Activated CD8-positive, alpha-beta memory T cell treated with anti-CD3 and anti-CD28 coated beads, Interleukin-2, amount 50 U/mL, for 24 hours (primary cell): ENCODE measurements at regions not wholly inside any gene's neighbourhood (a gene's known extent, or its start where the extent isn't known, plus 50 kb on each side); places are given as distances from the start of the nearest gene placed in this dataset.

Source experiments
- DNase-seq: peaks from one replicate; pipeline ENCODE4 v3.0.0-alpha.2; 2020; ENCODE audit errors: extremely low read depth

GRCh38 chr7:144969787-144970186 lies 133.9 kb upstream of the TPK1 start:
- DNase-seq = no peak

DNA sequence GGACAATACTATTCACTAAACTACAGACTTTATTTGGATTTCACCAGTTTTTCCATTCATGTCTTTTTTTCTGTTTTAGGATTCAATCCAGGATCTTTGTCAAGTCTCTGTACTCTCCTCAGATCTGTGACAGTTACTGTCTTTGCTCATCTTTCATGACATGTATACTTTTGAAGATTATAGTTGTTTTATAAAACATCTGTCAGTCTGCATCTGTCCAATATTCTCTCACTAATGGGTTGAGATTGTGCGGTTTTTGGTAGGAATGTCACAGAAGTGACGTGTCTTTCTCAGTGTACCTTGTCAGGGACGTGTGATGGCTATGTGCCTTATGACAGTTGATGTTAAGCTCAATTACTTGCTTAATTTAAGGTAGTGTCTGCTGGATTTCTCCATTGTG lies 124.9 kb upstream of the TPK1 start:
- DNase-seq = no peak

- no peak for DNase-seq
These were observed 122.1 kb upstream of the TPK1 start for GRCh38 chr7:144957998-144958397.

DNA sequence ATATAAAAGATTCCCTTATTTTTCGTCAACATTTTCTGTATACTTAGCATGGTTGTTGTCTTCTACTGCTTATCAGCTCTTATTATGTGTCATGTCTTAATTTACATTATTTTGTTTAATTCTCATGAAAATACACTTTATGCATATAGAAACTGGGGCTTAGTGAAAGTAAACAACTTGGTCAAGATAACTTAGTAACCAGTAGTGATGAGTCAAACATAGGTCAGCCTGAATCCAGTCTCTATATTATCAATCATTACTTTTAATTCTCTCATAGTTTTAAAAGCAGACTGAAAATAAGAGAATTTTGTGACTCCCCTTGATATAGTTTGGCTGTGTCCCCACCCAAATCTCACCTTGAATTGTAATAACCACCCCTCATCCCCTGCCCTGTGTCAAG lies 119.6 kb upstream of the TPK1 start:
- DNase-seq = no peak

- no peak for DNase-seq
These were observed 105.3 kb upstream of the TPK1 start for GRCh38 chr7:144941127-144941526.

DNA sequence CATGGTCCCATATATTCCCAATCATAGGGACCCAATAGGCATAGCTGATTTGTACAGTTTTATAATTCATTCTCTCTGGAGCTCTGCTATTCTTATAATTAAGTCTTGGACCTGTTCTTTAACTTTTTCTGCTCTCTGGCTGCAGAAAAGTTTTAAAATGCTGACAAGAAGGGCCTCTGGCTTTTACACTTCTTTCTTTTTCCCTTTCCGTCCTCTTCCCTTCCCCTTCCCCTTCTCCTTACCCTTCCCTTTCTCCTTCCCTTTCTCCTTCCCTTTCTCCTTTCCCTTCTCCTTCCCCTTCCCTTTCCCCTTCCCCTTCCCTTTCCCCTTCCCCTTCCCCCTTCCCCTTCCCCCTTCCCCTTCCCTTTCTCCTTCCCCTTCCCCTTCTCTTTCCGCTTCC lies 101.3 kb upstream of the TPK1 start:
- DNase-seq = no peak

DNA sequence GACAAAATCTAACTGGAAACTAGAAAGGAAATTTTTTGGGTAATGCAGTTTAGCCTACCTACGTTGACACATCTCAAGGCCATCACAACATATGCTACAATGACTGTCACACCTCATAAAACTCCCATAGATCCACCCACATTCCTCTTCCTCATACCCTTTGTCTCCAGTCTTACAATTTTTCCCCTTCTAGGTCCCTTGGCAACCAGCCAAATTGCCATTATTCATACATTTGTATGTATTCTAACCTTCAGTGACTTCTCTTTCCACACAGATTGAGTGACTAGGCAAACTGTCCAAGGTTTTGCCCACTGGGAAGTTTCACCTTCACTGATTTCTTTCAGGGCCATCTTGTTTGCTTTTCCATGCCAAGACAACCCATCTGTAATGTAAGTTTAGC lies 100.5 kb upstream of the TPK1 start:
- DNase-seq = no peak

- no peak for DNase-seq
These were observed 74.6 kb upstream of the TPK1 start for GRCh38 chr7:144910411-144910810.

- no peak for DNase-seq
These were observed 73.2 kb upstream of the TPK1 start for GRCh38 chr7:144908943-144909556.

- no peak for DNase-seq
These were observed 72.5 kb upstream of the TPK1 start for GRCh38 chr7:144908324-144908723.

- no peak for DNase-seq
These were observed 71.7 kb upstream of the TPK1 start for GRCh38 chr7:144907577-144907976.

DNA sequence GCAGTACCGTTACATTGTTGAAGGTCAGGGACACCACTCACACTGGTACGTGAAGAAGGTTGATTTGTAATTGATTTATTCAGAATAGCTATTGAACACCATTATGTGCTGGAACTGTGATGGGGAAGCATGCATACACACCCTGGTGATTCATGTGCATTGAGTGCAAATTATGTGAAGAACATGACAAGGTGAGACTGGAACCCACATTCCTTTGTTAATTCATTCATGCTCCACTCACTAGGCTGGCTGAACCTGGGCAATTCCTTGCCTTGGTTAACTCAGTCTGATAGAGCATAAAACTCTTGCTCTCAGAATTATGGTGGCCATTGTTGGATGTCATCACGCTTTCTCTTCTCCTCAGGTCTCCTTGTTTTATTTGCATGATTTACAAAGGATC lies 67.3 kb upstream of the TPK1 start:
- DNase-seq = no peak

- DNase-seq = no peak
These were observed 56.9 kb upstream of the TPK1 start for GRCh38 chr7:144892761-144893160.
